ENCODE measurements at regions not wholly inside any gene's neighbourhood (a gene's known extent, or its start where the extent isn't known, plus 50 kb on each side); places are given as distances from the start of the nearest gene placed in this dataset.
"Not testable (repeated sequence)": the region's sequence is repeated elsewhere in the genome, so short reads cannot be mapped to it uniquely, and the experiment has no call there.

GRCh38 chr13:40345654-40346372 is 320.6 kb downstream of the FOXO1 start:
- no peak for DNase-seq

- no peak for DNase-seq
These were observed 319.8 kb downstream of the FOXO1 start for GRCh38 chr13:40346592-40346991.

GRCh38 chr13:40348096-40348679 is 318.3 kb downstream of the FOXO1 start:
- no peak for DNase-seq

- peak; percentile 24 for DNase-seq
These were observed 316.0 kb downstream of the FOXO1 start for GRCh38 chr13:40350283-40350992.

- DNase-seq, result peak; percentile 44
These were observed 314.7 kb downstream of the FOXO1 start for GRCh38 chr13:40351537-40352379.

GRCh38 chr13:40352380-40352778 is 314.1 kb downstream of the FOXO1 start:
- DNase-seq, result no peak

GRCh38 chr13:40352802-40353562 is 313.5 kb downstream of the FOXO1 start:
- peak; percentile 52 for DNase-seq

GRCh38 chr13:40355126-40355724 is 311.2 kb downstream of the FOXO1 start:
- peak; percentile 54 for DNase-seq

GRCh38 chr13:40356011-40356410 is 310.4 kb downstream of the FOXO1 start:
- DNase-seq, result no peak

GRCh38 chr13:40356458-40356857 is 310.0 kb downstream of the FOXO1 start:
- not testable (repeated sequence) for DNase-seq

GRCh38 chr13:40362502-40362901 is 303.9 kb downstream of the FOXO1 start:
- DNase-seq, result peak; percentile 37

GRCh38 chr13:40363653-40364052 is 302.8 kb downstream of the FOXO1 start:
- DNase-seq, result no peak

GRCh38 chr13:40366119-40366518 is 300.3 kb downstream of the FOXO1 start:
- DNase-seq, result no peak

GRCh38 chr13:40368127-40368891 is 298.1 kb downstream of the FOXO1 start:
- DNase-seq, result no peak

- peak; percentile 38 for DNase-seq
These were observed 295.8 kb downstream of the FOXO1 start for GRCh38 chr13:40370661-40371060.

- peak; percentile 47 for DNase-seq
These were observed 294.8 kb downstream of the FOXO1 start for GRCh38 chr13:40371531-40372125.

- peak; percentile 75 for DNase-seq
These were observed 292.8 kb downstream of the FOXO1 start for GRCh38 chr13:40373608-40374007.

- peak; percentile 55 for DNase-seq
These were observed 290.8 kb downstream of the FOXO1 start for GRCh38 chr13:40375489-40376171.

- no peak for DNase-seq
These were observed 290.1 kb downstream of the FOXO1 start for GRCh38 chr13:40376296-40376849.
